Lower lobe of right lung (tissue), 2 donors: ENCODE measurements at regions not wholly inside any gene's neighbourhood (a gene's known extent, or its start where the extent isn't known, plus 50 kb on each side); places are given as distances from the start of the nearest gene placed in this dataset.

Experiments used
- ATAC-seq, 2 donors: fragments of 200-7000 bp; cut with Tn5 transposase; one replicate each; pipeline ENCODE4 v1.9.1; 2020 to 2022; ENCODE audit warnings: mild to moderate bottlenecking in 2 of 2, moderate library complexity in 2 of 2
- DNase-seq: peaks from one replicate; pipeline ENCODE4 v3.0.0-alpha.2; 2020
- H3K27ac ChIP-seq: fragments of 200-600 bp; one replicate; pipeline ENCODE4 v1.8.0; 2022
- H3K27me3 ChIP-seq: fragments of 200-600 bp; one replicate; pipeline ENCODE4 v1.8.0; 2022; ENCODE audit warnings: low read depth
- H3K36me3 ChIP-seq: fragments of 200-600 bp; one replicate; pipeline ENCODE4 v1.8.0; 2022; ENCODE audit warnings: mild to moderate bottlenecking
- H3K4me1 ChIP-seq: fragments of 200-600 bp; one replicate; pipeline ENCODE4 v1.8.0; 2022
- H3K4me3 ChIP-seq: fragments of 200-600 bp; one replicate; pipeline ENCODE4 v1.8.0; 2022; ENCODE audit warnings: mild to moderate bottlenecking
- H3K9me3 ChIP-seq: fragments of 200-600 bp; one replicate; pipeline ENCODE4 v1.8.0; 2022
- intact Hi-C: fragments of 100-400 bp; cut with DNase I; formaldehyde crosslinking; loops from one replicate; pipeline ENCODE4 v1.11.0; 2022
- TF ChIP-seq, protein P1 (sequence below): fragments of 200-600 bp; IDR thresholded peaks from one replicate; pipeline ENCODE4 v1.8.0; 2022; ENCODE audit warnings: antibody characterized with exemption, mild to moderate bottlenecking
- donor health status: DM: no; HTN: yes; CAD: no; lungs with severe emphysema.

- Histone ChIP-seq H3K27me3 (no peaks in the 10 kb centered on the region), H3K4me1 (no peaks in the 10 kb centered on the region), H3K27ac (no peak overlapping the region), H3K36me3 (no peaks in the 10 kb centered on the region), H3K4me3 (no peak overlapping the region), H3K9me3 (no peaks in the 10 kb centered on the region)
- no peak for DNase-seq
- intact Hi-C loops = no loop called here
- ATAC-seq = no peak
- TF ChIP-seq, protein P1, sequence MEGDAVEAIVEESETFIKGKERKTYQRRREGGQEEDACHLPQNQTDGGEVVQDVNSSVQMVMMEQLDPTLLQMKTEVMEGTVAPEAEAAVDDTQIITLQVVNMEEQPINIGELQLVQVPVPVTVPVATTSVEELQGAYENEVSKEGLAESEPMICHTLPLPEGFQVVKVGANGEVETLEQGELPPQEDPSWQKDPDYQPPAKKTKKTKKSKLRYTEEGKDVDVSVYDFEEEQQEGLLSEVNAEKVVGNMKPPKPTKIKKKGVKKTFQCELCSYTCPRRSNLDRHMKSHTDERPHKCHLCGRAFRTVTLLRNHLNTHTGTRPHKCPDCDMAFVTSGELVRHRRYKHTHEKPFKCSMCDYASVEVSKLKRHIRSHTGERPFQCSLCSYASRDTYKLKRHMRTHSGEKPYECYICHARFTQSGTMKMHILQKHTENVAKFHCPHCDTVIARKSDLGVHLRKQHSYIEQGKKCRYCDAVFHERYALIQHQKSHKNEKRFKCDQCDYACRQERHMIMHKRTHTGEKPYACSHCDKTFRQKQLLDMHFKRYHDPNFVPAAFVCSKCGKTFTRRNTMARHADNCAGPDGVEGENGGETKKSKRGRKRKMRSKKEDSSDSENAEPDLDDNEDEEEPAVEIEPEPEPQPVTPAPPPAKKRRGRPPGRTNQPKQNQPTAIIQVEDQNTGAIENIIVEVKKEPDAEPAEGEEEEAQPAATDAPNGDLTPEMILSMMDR = no peak
These were observed 528.5 kb upstream of the CDH5 start for GRCh38 chr16:65838001-65838400.

- no peak overlapping the region for H3K4me3 ChIP-seq
- intact Hi-C loops = no loop called here
These were observed 529.0 kb upstream of the CDH5 start for GRCh38 chr16:65837464-65837863.

DNA sequence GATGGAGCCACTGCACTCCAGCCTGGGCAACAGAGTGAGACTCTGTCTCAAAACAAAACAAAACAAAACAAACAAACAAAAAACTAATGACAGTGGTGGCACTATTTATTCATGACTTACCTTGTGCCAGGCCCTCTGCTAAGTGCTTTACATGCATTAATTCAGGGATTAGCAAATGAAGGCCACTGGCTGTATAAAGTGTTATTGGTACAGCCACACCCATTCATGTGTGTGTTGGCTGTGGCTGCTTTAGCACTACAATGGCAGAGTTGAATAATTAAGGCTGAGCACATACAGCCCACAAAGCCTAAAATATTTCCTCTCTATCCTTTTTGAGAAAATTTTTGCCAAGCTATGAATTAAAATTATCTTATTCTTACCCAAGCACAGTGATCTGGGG, 531.8 kb upstream of the CDH5 start:
- ATAC-seq = no peak
- Histone ChIP-seq H3K4me3 (no peak overlapping the region), H3K27me3 (no peaks in the 10 kb centered on the region), H3K9me3 (no peaks in the 10 kb centered on the region), H3K4me1 (no peaks in the 10 kb centered on the region), H3K36me3 (no peaks in the 10 kb centered on the region), H3K27ac (no peak overlapping the region)
- intact Hi-C loops = no loop called here
- TF ChIP-seq, protein P1 = no peak
- no peak for DNase-seq

More at GRCh38 chr16:65837464-65837863, 529.0 kb upstream of the CDH5 start:
- Histone ChIP-seq H3K4me1 (no peaks in the 10 kb centered on the region), H3K27me3 (no peaks in the 10 kb centered on the region), H3K27ac (no peak overlapping the region), H3K9me3 (no peaks in the 10 kb centered on the region), H3K36me3 (no peaks in the 10 kb centered on the region)
- ATAC-seq (no peak), DNase-seq (no peak)
- TF ChIP-seq, protein P1 = no peak

DNA sequence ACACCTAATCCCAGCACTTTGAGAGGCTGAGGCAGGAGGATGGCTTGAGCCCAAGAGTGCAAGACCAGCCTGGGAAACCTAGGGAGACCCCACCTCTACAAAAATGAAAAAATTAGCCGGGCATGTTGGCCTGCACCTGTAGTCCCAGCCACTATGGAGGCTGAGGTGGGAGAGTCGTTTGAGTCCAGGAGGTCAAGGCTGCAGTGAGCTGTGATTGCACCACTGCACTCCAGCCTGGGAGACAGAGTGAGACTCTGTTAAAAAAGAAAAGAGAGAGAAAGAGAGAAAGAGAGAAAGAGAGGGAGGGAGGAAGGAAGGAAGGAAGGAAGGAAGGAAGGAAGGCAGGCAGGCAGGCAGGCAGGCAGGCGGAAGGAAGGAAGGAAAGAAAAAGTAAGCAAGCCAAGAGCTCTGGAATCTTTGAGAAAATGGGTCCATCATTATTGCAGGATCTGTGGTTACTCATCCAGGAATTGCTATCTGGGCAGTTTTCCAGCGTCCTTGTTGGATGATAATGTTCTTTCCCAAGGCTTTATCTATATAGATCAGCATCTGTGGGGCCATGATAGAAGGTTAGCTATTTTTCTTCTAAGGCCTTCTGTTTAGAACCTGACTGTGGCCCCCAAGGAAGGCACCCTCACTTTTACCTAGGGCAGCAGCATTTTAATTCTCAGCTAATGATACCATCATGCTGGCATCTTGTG, 533.2 kb upstream of the CDH5 start:
- DNase-seq (no peak), ATAC-seq (no peak)
- intact Hi-C loops = no loop called here

DNA sequence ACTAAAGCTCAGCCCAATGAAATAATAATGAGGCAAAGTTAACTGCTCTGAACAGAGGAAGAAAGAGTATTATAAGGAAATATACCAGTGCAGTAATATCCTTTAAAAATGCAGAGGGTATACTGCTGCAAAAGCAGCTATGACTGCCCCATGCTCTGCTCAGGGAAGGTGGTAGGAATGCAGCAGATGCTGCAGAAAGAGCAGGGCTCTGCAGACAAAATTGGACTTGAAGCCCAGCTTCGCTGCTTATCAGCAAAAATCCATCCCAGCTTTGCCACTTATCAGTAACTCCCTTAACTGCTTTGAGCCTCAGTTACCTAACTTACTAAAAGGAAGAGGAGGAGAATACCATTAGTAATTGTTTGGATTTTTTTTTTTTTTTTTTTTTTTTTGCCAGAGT, 533.8 kb upstream of the CDH5 start:
- Histone ChIP-seq H3K36me3 (no peaks in the 10 kb centered on the region), H3K4me3 (no peak overlapping the region), H3K27me3 (no peaks in the 10 kb centered on the region), H3K4me1 (no peaks in the 10 kb centered on the region), H3K27ac (no peak overlapping the region), H3K9me3 (no peaks in the 10 kb centered on the region)
- DNase-seq (no peak), ATAC-seq (no peak)
- intact Hi-C loops = no loop called here
- TF ChIP-seq, protein P1 = no peak

More for the DNA sequence above, 533.2 kb upstream of the CDH5 start:
- H3K4me1 ChIP-seq = no peaks in the 10 kb centered on the region
- no peaks in the 10 kb centered on the region for H3K27me3 ChIP-seq
- H3K27ac ChIP-seq = no peak overlapping the region
- no peak overlapping the region for H3K4me3 ChIP-seq
- no peaks in the 10 kb centered on the region for H3K36me3 ChIP-seq
- H3K9me3 ChIP-seq = no peaks in the 10 kb centered on the region
- TF ChIP-seq, protein P1 = no peak
